GM21360 (cell line): ENCODE measurements at regions not wholly inside any gene's neighbourhood (a gene's known extent, or its start where the extent isn't known, plus 50 kb on each side); places are given as distances from the start of the nearest gene placed in this dataset.
"Not testable (repeated sequence)": the region's sequence is repeated elsewhere in the genome, so short reads cannot be mapped to it uniquely, and the experiment has no call there.

ENCODE experiments used
- ATAC-seq: cut with Tn5 transposase; IDR thresholded peaks from one replicate; pipeline ENCODE4 v1.9.1; 2021; ENCODE audit warnings: mild to moderate bottlenecking, moderate library complexity; ENCODE audit not compliant: unreplicated experiment

DNA sequence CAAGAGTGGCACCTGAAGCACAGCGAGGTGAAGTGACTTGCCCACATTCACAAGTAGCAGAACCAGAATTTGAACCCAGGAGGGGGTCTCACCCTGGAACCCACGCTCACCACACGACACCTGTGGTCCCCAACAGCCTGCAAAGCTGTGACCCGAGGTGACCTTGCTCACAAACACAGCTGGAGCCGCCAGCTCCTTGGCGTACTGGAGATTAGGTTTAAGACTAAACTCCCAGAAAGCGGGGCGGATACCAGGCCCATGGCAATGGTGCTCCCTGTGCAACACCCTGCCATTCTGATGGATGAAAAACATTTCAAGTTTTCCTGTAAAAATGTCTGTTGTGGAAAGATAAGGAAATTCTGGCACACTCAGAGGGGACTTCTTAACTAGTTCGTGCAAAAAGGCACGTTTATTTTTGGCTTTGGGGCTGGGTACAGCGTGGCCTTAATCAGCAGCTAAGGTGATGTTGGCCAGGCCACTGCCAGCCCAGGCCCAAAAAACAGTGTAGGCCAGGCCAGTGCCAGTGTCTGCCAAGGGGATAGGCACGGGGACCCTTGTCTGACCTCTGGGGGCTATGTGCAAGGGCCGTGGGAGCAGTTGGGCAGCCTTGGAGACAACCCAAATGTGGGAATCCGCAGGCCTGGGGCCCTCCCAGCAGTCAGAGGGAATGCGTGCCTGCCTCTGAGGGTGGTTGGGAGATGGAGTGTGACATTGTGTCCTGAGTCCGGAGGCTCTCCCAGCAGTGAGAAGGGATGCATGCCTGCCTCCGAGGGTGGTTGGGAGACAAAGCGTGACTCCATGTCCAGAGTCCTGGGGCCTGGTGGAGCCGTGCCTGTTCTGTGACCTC lies 185.0 kb upstream of the HS6ST1 start:
- no peak for ATAC-seq

DNA sequence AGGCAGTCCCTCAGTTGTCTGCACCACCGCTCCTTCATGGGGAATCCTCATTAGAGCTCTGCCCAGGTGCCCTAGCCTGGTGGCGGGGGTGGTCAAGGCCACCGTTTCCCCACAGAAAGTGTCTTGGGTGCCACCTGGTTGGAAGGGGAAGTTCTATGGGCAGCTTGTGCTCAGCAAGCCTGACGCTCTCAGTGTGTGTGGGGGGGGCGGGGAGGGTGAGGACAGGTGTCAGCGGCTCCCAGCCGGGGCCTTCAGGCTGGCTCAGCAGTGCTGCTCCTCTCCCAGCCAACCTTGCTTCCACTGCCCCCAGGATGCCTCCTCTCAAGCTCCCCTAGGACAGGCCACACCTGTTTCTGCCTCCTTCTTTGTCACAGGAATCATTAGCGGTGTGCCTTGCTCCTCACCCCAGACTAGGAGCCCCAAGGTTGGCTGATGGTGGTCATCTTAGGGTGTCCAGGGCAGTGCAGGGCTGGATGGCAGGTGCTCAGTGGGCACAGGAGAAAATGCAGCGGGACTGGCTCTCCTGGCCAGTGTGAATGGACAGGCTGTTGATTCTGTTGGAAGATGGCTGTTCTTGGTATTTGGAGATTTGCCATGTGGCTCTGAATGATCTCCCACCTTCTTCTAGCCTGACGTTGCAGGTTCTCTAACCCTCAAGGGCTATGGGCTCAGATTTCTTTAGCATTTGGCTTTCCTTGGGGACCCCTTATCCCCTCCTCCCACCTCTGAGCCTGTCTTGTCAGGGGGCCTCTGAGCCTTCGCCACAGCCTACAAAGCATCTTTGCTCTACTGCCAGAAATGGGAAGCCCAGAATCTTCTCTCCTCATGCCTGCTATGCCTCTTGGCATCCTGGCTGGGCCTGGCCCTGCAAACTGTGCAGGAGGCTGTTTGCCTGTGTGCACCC lies 185.8 kb upstream of the HS6ST1 start:
- no peak for ATAC-seq

DNA sequence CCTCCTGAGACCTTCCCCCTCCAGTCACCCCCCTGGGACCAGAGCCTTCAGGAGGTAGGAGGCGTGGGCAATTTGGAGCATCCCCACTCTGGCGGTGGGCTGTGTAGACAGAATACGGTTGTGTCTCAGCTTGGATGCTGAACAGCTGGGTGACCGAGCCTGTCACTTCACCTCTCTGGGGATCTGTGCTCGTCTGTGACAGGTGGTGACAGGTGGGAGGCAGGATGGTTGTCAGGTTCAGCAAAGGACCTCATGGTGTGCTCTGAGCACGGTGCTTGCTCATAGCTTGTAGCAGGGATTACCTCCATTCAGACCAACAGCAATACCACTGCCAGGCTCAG lies 186.5 kb upstream of the HS6ST1 start:
- ATAC-seq = no peak

DNA sequence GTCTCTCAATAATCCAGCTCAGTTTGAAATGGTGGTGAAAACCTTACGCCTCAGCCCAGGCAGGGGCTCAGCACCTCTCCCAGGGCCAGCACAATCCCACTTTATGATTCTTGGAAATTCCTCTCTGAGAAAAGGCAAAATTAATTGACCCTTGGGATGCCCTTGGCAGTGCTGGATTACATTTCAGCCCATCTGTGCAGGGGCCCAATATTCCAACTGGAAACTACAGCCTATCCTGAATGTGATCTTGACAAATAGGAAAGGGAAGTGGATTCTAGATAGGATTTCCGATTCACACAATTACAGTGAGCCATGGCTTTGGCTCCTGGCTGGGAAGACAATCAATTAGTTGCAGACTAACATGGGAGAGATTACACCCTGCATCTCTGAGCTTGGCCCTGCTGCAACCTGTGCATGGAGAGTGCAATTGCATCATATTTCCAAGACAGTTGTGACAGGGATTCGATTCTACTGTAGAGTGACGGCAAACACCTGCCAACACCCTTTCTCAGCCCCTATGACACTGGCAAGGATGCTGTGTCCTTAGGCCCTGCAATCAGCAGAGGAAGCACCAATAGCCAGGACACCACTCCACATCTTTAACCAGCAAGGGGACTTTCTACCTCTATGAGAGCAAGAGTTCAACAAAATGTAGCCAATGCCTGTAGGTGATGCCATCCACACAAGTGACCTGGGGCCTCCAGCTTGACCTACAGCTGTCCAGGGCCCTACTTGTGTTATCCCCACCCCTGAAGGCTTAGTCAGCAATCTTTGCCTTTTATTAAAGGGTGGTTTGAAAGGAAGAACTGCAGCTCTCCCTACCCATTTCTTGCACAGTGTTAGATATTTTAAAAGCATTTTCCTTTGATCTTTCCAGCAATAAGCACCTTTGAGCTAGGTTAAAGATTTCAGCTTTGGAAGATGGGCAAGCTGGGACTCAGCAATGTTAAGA lies 187.2 kb upstream of the HS6ST1 start:
- ATAC-seq = no peak

DNA sequence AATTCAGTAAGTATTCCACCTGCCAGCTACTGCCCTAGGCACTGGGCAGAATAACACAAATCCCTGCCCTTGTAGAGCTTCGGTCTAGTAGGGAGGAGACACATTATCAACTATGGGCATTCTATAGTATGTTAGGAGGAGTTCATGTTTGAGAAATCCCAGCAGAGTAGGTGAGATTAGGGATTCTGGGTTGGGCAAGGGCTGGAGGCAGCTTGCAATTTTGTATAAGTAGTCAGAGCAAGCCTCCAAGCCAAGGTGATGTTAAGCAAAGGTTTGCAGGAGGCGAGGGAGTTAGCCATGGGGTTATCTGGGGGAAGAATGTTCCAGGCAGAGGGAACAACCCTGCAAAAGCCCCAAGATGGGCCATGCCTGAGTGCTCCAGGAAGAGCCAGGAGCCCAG lies 187.9 kb upstream of the HS6ST1 start:
- no peak for ATAC-seq

DNA sequence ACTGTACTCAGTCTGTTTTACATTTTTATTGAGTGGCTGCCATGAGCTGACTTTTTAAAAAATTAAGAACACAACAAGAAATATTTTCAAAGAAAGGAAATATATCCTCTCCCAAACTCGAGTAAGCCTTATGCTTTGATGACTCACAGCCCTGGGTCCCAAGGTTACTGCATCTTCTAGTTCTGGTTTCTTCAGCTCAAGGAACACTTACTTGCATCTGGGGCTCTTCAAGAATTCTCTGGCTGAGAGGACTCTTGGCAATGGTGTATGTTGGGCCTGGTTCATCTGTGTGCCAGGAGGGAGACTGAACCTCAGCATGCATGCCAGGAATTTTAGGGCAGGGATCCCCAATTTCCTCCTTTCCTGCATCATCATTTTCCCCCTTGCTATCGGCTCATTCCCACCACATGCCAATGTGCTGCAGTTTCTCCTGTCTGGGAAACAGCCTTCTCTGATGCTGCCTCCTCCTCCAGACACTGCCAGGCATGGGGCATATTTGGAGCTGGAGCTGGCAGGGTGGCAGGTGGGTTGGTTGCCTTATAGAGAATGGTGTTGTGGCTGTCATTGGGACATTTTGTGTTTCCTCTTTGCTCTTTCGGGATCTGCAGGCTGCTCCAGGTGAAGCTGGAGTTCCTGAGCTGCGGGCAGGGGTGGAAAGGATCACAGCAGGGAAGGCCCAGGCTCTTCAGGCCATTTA lies 192.2 kb upstream of the HS6ST1 start:
- ATAC-seq = no peak

DNA sequence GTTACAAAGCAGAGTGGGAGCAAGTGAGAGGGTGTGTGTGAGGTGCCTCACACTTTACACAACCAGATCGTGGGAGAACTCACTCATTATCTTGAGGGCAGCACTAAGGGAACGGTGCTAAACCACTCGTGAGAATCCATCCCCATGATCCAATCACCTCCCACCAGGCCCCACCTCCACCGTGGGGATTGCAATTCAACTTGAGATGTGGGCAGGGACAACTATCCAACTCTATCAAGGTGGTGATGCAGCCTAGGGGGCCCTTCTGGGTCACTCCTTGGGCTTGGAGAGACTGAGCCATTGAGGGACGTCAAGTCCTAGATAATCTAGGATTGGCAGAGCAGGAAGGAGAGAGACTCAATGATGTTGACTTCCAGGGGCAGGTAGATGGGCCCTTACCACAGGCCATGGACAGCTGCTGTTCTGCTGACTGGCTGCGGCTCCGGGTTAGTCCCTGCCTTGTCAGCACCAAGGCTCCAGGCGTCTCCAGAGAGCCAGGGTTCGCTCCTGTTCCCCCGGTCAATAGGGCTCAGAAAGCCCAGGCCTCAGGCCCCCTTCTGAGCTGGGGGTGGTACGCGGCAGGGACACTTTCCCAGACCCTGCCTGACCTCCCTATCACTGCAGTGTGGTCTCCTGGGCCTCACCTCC lies 193.2 kb upstream of the HS6ST1 start:
- ATAC-seq = no peak

DNA sequence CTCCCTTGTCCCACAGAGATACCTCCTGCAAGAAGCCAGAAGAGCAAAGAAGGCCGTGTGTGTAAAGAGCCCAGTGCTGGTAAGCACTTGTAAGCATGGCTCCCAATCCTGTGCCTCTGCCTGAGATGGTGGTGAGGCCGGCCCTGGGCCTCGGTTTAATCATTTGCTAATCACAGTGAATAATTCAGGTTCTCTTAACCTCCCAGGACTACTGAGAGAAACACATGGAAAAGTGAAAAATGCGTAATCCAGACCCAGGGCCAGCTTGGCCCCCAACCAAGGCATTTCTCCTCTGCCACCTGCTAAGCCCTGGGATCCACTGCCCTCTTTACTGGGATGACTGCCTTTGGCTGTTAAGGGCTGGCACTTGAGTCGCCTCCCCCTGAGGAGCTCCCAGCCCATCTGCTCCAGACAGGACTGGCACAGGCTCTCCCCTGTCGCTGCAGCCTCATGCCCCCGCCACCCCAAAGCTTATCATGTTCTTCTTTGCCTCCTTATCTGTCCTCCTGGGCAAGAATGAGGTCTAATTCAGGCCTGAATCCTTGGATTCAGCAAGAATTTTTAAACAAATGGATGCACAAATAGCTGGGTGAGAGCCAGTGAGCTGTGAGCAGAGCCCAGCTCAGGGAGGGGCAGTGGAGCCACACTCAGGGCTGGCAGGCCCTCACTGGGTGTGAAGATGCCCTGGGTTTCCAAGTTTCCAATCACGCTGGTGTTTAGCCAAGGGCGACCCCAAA lies 193.9 kb upstream of the HS6ST1 start:
- no peak for ATAC-seq

DNA sequence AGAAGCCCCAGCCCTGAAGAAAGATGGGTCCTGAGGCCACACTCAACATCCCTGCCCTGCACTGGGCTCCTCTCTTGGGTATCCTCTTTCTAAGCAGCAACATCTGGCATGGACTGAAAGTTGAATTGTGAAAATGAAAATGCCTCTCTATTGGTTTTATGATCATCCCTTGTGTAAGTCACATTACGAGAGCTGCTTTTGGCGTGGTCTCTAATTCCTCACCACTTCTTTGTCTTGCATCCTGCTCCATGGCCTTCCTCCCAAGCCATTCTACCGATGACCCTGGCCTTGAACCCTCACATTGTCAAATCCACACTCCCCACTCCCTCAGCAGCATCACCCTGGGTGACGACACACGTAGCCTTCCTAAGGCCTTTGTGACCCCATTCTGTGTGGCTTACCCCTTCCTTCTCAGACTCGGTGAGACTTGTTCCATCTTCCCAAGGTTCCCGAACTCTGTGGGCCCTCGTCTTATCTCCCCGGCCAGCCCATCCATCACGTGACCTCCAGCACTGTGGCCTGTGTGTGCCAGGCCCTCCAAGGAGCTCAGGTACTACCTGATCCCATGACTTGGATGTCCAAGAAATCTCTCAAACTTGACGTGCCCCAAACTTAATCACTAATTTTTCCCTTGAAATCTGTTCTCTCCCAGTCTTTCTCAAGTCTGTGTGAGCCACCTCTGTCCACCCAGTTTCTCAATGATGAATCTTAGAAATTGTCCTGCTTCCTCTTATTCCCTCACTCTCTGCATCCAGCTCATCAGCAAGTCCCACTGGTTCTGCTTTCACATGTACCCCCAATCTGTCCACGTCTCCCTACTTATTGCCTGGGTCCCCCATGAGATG lies 194.7 kb upstream of the HS6ST1 start:
- ATAC-seq = no peak

DNA sequence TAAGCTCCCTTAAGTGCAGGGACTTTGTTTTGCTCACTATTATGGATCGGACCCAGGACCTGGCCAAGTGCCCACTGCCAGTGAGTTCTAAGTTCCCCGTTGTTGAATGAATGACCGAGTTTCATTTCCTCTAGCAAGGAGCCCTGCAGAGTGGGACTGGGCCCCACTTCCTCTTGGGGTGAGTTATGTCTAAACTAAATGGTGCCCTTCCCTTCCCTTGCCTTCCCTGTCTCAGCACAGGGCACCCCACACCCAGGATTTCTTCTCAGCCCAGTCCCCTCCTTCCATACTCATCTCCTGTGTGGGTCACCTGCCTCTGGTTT lies 195.3 kb upstream of the HS6ST1 start:
- no peak for ATAC-seq

DNA sequence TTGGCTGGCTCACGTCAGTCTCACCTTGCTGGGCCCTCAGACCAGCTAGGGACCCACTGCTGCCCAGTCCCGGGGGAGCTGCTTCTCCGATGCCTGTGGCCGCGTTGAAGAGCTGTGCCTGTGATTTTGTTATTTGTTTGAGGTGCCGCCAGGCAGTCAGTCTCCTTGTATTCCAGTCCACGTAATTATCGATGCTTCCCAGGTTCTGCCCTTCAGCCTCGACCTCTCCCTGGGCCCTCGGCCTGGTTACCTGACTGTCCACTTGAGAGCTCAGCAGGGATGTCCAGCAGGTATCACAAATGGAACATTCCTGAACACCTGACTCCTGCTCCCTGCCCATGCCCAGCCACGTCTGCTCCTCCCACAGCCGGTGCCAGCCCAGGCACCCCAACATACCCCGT lies 195.9 kb upstream of the HS6ST1 start:
- ATAC-seq = no peak

DNA sequence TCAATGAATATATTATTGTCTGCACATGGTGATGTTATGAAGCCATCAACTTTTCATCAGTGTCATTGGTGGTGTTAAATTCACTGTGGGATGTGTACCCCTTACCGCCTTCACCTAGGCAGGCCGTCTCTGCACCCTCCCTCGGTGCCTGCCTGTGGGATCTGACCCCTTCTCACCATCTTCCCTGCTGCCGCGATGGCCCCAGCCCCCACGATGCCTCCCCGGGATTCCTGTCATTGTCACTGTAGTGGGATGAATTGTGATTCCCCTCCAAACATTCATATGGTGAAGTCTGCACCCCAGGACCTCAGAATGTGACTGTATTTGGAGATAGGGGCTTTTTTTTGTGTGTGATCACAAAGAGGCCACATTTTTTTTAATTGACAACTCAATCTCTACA lies 198.3 kb upstream of the HS6ST1 start:
- ATAC-seq = no peak

DNA sequence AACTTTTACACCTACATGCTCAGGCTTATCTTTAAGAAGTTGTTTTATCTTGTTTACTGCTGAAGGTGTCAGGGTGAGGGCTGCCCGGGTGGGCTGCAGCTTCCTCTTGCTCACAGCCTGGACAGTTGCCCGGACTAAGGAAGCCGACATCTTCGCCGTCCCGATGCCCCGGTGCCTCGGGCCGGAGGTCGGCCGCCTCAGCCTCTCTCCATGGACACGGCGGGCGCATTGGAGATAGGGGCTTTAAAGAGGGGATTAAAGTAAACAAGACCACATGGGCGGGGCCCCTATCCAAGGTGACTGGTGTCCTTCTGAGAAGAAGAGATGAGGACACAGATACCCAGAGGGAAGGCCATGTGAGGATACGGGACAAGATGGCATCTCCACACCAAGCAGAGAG lies 200.4 kb upstream of the HS6ST1 start:
- not testable (repeated sequence) for ATAC-seq

DNA sequence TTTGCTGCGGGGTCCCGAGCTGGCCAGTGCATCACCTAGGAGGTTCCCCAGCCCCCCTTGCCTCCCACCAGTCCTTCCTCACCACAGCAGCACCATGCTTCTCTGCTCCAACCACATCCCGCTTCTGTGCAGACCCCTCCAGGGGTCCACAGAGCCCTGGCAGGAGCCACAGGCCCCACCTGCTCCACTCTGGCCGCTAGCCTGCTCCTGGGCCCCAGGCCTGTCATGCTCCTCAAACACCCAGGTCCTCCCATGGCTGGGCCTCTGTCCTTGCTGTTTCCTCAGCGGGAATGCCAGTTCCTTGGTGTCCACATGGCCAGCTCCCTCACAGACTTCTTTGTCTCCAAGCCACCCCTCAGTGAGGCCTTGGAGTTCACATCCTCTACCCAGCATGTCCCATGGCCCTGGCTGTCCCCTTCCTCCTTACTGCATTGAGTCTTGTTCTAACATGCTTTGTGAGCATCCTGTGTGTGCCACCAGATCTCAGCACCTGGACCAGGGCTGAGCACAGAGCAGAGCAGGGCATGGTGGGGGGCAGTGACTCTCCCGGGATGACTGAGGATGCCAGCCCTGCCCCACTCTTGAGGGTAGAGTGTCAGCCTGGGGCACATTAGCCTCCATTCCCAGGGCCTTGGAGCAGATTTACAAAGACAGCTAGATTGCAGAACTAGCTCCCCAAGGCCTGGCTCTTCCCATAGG lies 201.0 kb upstream of the HS6ST1 start:
- ATAC-seq = no peak

DNA sequence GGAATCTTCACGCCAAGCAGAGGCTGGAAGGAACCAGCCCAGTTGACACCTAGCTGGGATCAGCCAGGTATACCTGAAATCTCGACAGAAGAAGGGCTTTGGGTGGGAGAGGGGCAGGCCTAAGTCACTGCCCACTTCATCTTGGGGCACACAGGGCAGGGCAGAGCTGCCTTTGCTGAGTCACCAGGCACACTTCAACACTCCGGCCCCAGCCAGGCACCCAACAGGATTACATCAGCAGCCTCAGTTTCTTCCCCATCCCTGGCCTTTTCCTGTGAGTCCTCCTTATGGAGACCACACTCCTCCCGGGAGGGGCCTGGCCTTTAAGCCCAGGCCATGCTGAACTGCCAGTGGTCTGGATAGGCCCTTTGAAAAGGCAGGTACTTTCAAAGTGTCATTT lies 201.7 kb upstream of the HS6ST1 start:
- ATAC-seq = no peak

DNA sequence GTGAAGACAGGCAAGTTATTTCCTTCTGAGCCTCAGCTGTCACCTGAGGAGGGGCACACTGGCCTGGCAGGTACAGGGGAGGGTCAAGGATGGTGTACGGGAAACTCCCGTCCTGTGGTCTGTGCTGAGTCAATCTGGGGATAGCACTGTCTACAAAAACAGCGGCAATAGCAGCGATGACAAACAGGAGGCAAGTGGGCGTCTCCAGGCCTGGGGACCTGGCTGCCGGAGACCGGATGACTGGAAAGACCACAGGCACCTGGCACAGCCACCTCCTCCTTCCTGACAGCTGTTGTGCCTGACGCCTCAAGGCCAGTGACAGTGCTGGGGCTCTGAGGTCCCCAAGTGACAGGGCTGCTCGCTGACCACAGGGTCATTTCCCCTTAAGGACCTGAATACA lies 202.1 kb upstream of the HS6ST1 start:
- ATAC-seq = peak; percentile 90

DNA sequence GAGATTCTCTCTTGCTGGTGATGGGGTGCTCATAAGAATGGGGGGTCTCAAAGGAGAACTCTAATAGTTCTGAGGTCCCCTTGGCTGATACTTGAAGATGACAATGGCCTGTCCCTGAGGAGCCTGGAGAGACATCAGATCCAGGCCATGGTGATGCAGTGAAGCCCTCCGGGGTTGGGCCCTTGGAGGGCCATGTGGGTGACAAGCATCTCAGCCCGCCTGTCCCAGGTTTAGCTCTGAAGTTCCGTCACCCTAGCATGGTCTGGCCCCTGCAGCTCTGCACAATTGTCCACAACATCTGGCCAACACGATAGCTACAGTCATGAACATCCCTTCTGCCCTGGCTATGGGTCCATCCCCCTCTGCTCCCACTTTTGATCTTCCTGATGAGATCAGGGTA lies 202.8 kb upstream of the HS6ST1 start:
- no peak for ATAC-seq

DNA sequence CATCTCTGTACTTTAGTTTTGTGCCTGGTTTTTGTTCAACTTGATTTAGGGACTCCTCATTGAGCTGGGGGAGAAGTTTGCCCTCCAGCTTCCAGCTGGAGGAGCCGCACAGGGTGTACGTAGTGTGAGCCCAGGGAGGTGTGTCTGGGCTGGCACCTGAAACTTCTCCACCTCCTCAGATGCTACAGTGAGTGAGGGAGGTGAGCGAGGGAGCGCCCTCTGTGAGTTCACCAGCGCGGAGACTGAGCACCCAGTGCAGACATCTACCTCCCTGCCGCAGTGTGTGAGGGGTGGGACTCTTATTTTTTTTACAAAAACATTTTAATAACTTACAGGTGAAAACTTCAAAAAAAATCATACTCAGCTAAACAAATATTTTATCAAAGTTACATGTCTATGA lies 204.2 kb upstream of the HS6ST1 start:
- no peak for ATAC-seq
